ENCODE measurements at regions not wholly inside any gene's neighbourhood (a gene's known extent, or its start where the extent isn't known, plus 50 kb on each side); places are given as distances from the start of the nearest gene placed in this dataset.

DNA sequence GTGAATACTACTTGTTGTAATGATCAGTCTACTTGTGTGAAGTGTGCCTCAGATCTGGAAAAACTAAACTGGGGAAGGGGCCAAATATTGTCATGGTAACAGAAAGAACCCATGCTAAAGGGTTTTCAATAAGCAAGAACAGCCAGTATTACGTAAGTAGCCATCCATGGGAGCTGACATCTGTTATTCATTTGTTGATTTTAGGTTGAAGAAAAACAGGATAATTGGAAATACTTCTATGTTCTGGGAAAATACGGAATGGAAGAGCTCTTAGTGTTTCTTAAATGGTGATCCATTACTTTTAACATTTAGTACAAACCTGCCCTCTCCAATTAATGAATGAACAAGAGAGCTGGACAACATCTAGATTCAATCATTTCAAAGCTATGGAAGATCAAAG lies 485.8 kb downstream of the NTRK2 start:
- DNase-seq (ENCODE audit: low read depth in 2 of 2) = no peak

DNA sequence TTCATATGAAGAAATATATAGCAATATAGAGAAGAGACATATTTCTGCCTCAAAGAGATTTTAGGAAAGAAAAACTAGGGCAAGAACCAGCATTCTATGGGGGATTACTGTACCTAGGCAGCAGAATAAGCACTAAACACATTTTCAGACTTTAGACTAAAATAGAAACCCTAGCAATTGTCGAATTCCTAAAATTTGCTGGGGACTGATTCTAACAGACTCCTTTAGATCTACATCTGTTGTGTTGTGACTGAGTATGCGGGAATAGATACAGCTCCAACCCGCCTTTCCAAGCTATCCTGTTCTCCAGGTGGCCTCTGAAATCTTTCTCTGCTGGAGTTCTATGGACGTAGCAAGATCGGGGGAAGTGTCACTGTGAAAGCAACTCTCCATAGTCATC lies 482.2 kb downstream of the NTRK2 start:
- DNase-seq (ENCODE audit: low read depth in 2 of 2) = no peak

DNA sequence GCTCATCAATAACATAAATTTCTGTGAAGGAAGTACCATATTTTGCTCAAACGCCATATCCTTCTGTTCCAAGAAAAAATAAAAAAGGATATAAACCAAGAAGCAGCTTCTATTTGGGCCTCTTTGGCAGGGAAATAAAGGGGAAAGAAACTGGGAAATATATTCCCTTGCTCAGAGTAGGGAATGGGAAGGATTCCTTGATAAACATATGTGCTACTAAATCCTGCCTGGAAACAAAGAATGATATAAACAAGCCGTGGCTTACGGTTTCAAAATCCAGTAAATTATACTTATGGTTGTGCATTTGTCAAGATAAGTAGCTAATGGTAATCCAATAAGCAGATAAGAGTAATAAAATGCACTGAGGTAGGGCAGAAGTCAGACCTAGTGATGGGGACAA lies 481.6 kb downstream of the NTRK2 start:
- DNase-seq (ENCODE audit: low read depth in 2 of 2) = no peak

DNA sequence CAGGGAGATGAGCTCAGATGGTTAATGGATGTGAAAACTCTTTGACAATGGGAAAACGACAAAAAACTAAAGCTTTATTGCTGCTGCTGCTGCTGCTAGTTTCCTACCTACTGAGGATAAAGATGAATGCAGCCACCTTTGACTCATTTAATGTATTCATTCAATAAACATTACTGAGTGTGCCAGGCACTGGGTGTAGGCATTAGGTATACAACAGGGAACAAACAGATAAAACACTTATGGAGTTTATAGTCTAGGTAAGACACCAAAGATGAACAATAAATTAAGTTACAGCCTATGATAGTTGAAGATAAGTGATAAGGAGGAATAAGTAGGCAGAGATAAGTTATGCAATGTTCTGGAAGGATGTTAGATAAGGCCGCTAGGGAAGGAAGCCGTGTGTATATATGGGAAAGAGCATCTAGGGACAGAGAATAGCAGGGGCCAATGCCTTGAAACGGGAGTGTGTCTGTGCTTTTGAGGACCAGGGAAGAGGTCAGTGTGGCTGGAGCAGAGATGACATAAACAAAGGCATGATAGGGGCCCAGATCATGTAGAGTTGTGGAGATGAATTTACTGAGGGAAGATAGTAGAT lies 477.6 kb downstream of the NTRK2 start:
- DNase-seq (ENCODE audit: low read depth in 2 of 2) = no peak

DNA sequence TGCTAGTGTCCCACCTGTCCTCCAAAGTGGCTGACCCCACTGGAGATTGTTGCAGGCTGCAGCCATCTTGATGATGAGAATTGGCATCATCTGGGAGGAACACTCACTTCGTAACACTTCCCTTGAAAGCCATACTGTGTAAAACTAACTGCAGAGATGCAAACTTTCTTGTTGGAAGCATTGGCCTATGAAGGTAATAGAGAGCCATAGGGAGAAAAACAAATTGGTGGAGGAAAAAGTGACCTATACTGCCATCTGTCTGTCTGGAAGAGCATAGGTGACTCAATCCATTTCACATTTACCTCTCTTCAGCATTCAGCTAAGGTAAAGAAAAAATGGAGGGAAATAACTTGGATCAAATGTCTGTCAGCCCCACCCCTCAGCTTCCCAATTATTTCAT lies 473.4 kb downstream of the NTRK2 start:
- DNase-seq (ENCODE audit: low read depth in 2 of 2) = no peak

DNA sequence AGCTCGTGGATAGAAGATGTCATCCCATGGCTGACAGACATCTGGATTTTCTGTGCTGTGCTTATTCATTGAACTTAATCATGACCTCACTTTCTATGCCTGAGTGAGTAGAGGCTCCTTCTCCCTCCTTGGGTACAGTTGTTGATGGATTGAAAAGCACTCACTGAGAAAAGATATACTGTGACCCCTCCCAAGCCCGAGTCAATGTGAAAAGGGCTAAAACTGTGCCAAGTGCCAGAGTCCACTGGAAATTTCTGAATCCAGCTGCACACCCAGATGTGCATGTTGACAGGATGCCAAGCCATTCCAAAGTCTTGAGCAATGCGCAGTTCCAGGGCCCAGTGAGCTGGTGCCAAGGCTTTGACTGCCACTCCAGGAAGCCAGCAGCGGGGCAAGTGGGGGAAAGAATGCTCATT lies 473.0 kb downstream of the NTRK2 start:
- DNase-seq (ENCODE audit: low read depth in 2 of 2) = no peak

DNA sequence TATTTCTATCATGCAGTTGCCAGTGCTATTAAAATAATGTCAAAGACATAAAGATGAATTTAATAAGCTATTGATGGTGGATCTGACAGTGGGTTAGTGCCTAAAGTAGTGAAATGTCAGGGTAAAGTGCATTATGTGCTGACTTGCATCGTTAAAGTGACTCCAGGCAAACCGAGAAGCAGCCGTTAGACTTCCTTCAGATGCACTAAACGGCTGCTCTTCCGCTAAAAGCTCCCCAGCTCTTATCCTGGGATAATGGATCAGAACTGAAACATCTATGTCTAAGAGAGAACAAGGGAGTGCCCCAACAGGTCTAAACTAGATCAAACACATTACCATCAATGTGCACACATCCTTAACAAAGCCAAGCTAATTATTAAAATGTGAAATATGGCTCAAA lies 468.2 kb downstream of the NTRK2 start:
- DNase-seq (ENCODE audit: low read depth in 2 of 2) = no peak

DNA sequence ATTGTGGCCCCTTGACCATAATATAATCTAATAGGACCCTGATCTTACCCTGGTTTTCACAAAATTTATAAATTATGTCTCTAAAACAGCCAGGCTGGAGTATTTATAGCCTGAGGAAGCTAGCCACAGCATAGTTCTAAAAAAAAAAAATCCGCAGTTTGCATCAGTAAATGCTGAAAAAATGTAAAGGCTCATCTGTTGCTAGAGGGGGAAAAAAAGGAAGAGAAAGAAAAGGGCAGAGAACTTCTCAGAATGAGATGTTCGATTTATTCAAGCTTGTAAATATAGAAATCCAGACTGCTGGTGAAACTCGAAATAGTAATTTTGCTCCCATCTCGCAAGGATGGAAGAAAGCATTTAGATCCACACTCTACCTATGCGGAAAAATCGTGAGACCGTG lies 467.5 kb downstream of the NTRK2 start:
- DNase-seq (ENCODE audit: low read depth in 2 of 2) = no peak

DNA sequence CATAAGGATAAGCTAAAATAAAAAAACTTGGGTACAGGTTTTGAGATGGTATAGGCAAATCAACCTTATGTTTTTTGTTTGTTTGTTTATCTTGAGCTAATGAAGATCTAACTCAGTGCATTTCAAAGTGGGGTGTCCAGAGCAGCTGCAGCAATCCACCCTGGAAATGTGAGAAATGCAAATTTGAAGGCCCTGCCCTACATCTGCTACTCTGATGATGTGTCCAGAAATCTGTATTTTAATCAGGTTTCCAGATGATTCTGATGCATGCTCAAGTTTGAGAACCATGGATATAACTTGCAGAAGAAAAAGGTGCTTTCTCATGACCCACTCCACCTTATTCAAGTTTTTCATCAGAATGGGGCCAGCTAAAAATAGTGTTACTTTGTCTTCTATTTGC lies 467.0 kb downstream of the NTRK2 start:
- DNase-seq (ENCODE audit: low read depth in 2 of 2) = no peak

DNA sequence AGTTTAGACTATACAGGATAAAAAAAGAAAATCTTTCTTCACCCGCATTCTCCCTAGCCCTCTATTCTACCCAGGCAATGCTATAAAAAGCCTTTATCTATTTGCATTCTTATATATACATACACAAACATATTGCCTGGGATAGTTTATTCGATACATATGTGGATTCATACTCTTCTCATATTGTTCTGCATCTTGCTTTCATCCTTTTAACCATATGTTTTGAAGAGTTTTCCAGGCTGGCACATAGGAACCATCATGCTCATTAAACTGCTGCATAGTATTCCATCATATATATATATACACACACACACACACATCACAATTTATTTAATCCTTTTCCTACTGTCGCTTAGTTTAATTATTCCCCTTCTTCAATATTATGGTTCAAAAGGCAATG lies 461.2 kb downstream of the NTRK2 start:
- no peak for DNase-seq (ENCODE audit: low read depth in 2 of 2)

DNA sequence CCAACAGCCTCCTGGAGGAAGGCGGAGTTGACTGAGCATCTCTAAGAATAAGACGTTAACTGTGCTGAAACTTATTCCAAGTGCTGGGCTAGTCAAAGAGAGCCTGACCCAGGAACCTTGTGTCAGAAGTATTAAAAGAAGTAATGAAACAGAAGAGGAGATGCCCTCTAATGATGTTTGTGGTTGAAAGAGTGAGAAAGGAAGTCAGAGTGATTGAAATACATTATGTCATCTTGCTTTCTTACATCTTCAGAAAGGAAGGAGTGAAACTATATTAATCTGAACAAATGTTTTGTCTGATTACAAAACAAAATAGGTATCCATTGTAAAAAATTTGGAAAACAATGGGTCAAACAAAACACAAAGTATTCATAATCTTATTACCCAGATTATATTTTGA lies 460.7 kb downstream of the NTRK2 start:
- no peak for DNase-seq (ENCODE audit: low read depth in 2 of 2)

DNA sequence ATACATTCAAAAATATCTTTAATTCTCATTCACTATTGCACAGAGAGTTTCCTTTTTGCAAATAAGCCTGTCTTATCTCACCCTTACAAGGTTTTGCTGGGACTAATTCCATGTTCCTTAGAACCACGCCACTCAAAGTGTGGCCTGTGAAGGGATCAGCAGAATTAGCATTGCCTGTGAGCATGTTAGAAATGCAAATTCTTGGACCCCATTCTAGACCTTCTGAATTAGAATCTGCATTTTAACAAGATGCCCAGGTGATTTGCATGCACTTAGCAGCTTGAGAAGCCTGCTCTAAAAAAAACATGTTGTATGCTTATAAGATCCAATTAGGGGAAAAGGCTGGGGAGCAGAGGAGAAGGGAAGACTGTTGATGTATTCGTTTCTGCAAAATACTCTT lies 460.0 kb downstream of the NTRK2 start:
- DNase-seq (ENCODE audit: low read depth in 2 of 2) = no peak

DNA sequence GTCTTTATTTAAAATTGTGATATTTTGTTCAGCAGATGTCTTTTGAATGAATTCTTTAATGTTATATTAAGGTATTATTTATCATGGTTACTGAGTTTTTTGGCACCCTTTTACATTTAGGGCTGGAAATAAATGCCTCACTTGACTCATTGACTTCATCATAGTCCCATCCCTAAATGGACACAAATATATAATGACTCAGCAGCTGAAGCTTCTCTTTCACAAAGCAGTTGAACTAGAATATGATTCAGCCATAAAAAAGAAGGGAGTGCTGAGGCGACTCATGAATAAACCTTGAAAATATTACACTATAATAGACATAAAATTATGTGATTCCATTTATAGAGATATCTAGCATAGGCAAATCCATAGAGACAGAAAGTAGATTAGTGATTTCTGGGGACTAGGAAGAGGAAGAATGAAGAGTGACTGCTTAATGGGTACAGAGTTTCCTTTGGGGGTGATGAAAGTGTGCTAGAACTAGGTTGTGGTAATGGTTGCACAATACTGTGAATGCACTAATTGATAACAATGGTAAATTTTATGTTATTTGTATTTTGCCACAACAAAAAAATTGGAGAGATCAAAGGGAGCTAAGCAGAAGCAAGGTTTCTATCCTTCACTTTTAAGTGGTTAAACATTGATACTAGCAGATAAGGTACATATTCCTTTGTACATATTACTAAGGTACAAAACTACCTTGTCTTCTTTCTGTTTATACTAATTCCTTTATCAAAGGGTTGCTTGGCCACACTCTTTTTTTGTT lies 449.6 kb downstream of the NTRK2 start:
- DNase-seq (ENCODE audit: low read depth in 2 of 2) = no peak

DNA sequence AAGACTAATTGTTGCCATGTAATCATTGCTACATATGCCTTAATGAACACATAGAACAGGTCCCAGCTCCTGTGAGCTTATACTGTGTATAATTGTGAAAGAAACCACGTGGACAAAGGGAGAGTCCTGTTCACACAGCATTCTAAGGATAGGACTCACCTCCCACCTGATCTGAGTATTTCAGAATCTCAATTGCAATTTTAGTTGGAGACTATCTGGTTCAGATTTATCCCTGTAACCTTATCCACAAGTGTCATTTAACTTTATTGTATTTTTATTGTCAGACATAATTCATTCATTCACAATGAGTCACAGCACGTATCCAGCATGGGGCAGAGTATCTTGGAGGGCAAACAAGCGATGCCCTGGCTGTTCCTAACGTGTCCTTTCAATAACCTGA lies 448.3 kb downstream of the NTRK2 start:
- DNase-seq (ENCODE audit: low read depth in 2 of 2) = no peak

DNA sequence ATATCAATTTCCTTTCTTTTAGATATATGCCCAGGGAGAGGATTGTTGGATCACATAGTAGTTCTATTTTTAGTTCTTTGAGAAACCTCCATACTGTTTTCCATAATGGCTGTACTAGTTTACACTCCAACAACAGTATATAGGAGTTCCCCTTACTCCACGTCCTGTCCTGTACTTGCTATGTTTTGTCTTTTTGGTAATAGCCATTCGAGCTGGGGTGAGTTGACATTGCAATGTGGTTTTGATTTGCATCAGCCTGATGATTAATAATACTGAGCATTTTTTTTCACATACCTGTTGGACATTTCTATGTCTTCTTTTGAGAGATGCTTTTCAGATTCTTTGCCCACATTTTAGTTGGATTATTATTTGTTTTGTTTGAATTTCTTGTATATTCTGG lies 445.9 kb downstream of the NTRK2 start:
- no peak for DNase-seq (ENCODE audit: low read depth in 2 of 2)

DNA sequence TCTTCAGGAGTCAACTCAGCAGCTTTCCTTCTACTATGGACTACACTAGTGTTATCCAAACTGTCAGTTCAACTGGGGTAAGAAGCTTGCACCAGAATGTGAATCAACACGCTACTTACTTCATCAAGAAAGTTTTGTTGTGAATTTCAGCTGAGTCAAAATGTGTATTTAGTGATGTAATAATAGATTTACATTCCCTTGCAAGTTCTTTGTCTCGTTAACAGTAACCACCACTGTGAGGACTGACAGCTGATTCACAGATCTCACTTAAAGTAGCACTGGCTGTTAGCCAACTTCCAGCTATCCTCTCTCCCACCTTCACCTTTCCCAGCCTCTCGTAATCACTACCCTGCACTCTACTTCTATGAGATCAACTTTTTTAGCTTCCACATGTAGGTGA lies 445.3 kb downstream of the NTRK2 start:
- DNase-seq (ENCODE audit: low read depth in 2 of 2) = no peak

DNA sequence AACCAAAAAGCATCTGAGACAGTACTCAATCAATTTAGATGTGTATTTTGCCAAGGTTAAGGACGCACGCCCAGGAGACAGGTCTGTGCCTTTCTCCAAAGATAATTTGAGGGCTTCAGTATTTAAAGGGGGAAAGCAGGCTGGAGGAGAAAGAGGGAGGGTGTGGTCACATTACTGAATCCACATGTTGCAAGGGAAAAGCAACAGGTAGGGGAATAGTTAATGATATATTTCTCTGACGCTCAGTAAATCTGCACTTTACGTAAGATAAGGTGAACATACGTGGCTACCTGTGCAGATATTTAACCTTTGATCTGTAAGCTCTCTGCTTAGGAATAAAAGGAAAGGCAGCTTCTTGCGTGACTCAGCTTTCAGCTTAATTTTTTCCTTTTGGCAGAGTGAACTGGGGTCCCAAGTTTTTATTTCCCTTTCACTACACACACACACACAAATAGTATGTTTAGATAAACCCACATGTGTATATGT lies 443.4 kb downstream of the NTRK2 start:
- no peak for DNase-seq (ENCODE audit: low read depth in 2 of 2)

DNA sequence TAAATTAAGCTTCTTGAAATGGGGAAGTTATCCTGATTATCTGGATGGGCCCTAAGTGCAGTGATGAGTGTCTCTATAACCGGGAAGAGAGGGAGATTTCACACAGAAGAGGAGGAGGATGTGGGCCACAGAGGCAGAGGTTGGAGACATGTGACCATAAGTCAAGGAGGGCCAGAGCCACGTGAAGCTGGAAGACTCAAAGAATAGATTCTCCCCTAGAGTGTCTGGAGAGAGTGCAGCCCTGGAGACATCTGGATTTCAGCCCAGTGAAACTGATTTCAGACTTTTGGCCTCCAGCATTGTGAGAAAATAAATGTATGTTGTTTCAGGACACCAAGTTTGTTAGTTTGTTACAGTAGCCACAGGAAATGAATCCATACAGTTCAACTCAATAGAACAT lies 442.9 kb downstream of the NTRK2 start:
- no peak for DNase-seq (ENCODE audit: low read depth in 2 of 2)

DNA sequence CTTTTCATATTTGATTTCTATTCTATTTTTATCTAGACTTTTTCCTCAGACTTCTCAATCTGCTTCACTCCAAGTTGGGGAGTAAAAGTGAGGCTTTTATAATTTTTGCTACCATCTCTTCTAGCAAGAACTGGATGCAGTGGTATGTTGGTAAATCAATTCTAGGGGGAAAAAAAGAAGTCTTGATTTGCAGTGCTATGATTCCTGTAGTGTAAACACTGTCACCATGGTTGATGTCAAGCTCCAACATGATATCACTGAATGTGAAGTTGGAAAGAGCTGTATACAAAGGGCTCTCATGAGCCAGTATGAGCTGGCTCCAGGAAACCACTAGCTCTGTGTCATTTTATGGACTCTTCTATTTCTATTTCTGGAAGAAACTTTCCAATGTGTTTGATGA lies 439.2 kb downstream of the NTRK2 start:
- DNase-seq (ENCODE audit: low read depth in 2 of 2) = no peak

DNA sequence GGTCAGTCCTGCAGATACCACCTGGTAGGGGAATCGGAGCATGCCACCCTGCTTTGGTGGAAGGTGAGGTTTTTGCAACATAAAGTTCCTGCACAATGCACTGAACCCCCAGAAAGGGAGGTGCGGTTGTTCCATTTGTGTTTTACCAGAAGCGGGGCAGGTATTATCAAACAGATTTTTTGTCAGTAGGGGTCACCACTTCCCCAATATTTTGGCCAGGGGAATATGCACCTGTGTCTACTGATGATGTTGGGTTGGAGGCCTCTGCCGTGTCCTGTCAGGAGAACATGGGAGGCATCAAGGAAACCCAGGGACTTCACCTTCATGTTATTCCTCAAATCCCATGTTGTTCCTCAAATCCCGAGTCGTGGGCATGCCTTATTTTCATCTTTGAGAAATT lies 438.7 kb downstream of the NTRK2 start:
- DNase-seq (ENCODE audit: low read depth in 2 of 2) = no peak

DNA sequence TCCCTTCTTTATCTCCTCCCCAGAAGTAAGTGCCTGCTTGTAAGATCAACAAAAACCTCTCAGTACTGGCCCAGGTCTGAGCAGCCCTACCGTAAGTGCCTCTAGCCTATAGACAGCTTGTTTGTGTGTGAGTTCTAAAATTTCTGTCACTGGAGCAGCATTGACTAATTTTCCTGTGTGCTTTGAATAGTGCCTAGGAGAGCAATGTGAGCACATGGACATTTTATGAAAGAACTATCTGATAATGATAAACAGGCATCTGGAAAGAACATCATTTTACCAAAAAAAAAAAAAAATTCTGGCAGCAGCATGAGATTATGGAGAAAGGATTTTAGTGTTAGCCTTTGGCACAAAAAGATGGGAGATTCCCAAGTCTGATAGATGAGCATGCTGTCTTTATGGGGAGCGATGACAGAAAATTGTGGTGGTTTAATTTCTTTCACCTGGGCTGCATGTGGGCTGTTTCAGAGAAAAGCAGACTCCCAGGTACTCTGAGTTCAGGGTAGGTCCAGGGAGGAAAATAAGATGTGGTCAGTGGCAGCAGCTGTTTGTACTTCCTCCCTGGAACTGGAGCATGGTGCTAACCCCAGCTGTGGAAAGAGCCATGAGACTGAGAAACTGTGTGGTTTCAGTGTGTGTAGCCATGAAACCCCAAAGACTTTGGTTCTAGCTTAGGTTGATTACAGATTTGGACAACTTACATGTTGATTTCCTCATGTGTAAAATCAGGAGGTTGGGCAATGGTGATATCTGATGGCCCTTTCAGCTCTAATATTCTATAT lies 419.9 kb downstream of the NTRK2 start:
- DNase-seq (ENCODE audit: low read depth in 2 of 2) = no peak

DNA sequence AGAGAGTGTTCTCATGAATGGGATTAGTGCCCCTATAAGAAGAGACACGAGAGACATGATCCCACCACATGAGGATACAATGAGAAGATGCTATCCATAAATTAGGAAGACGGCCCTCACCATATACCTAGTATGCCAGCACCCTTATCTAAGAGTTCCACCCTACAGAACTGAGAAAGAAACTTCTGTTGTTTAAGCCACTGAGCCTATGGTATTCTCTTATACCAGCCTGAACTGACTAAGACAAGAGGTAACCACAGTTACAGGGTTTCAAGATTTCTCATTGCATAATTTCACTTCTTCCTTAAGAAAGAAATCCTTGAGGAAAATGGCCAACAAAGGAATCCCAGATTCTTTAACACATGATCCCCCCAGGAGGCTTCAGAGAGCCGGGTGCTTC lies 412.4 kb downstream of the NTRK2 start:
- no peak for DNase-seq (ENCODE audit: low read depth in 2 of 2)

DNA sequence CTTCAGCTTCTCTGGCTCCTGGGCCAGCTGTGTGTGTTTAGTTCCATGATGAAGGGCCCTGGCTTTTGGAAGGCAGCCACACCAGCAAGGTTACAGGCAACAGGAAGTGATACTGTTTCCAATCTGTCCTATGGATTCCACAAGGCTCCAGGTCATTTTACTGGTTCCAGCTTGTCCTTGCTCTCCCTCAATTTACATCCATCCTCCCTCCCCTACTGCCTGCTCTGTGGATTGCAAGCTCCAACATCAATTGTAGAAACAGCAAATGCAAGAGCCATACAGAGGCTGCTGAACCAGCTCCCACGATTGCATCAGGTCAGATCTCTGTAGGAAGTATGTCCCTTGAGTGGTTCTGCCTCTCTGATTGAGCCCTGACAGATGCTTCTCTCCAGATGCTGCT lies 409.8 kb downstream of the NTRK2 start:
- no peak for DNase-seq (ENCODE audit: low read depth in 2 of 2)

Data from stimulated activated CD4-positive, alpha-beta T cell treated with anti-CD3 and anti-CD28 coated beads, Interleukin-12 subunit alpha, Interleukin-12 subunit beta, amount 100 ng/mL, for 24 hours (primary cell).